ENCODE measurements at regions not wholly inside any gene's neighbourhood (a gene's known extent, or its start where the extent isn't known, plus 50 kb on each side); places are given as distances from the start of the nearest gene placed in this dataset.

- no peaks in the 10 kb centered on the region for H3K4me1 ChIP-seq (ENCODE audit: control insufficient read depth, insufficient read depth, low read length)
- 95 to 98% methylated on average over 3 of the region's 3 CpGs for WGBS, 2 experiments
- H3K27ac ChIP-seq (ENCODE audit: insufficient read depth, low read depth, low read length, poor library complexity, severe bottlenecking) = no peak overlapping the region
- H3K9me3 ChIP-seq (ENCODE audit: control insufficient read depth, low read length) = no peaks in the 10 kb centered on the region
- H3K27me3 ChIP-seq (ENCODE audit: control insufficient read depth, insufficient read depth, low read length, poor library complexity, severe bottlenecking) = no peaks in the 10 kb centered on the region
- H3K4me3 ChIP-seq (ENCODE audit: insufficient read depth, low read depth, low read length) = no peak overlapping the region
- no peaks in the 10 kb centered on the region for H3K36me3 ChIP-seq (ENCODE audit: control insufficient read depth, insufficient read depth, low read length)
These were observed 209.2 kb downstream of the PHLDA1 start for GRCh38 chr12:75822416-75822815.

- Histone ChIP-seq H3K36me3 (ENCODE audit: control insufficient read depth, insufficient read depth, low read length) (no peaks in the 10 kb centered on the region), H3K27ac (ENCODE audit: insufficient read depth, low read depth, low read length, poor library complexity, severe bottlenecking) (no peak overlapping the region), H3K9me3 (ENCODE audit: control insufficient read depth, low read length) (no peaks in the 10 kb centered on the region), H3K4me1 (ENCODE audit: control insufficient read depth, insufficient read depth, low read length) (no peaks in the 10 kb centered on the region), H3K4me3 (ENCODE audit: insufficient read depth, low read depth, low read length) (no peak overlapping the region), H3K27me3 (ENCODE audit: control insufficient read depth, insufficient read depth, low read length, poor library complexity, severe bottlenecking) (no peaks in the 10 kb centered on the region)
- 94 to 97% methylated on average over 10 of the region's 10 CpGs for WGBS, 2 experiments
These were observed 210.6 kb downstream of the PHLDA1 start for GRCh38 chr12:75820848-75821578.

- H3K4me3 ChIP-seq (ENCODE audit: insufficient read depth, low read depth, low read length) = no peak overlapping the region
- no peaks in the 10 kb centered on the region for H3K27me3 ChIP-seq (ENCODE audit: control insufficient read depth, insufficient read depth, low read length, poor library complexity, severe bottlenecking)
These were observed 211.5 kb downstream of the PHLDA1 start for GRCh38 chr12:75820071-75820470.

GRCh38 chr12:75819512-75819911 is 212.1 kb downstream of the PHLDA1 start:
- H3K27me3 ChIP-seq (ENCODE audit: control insufficient read depth, insufficient read depth, low read length, poor library complexity, severe bottlenecking) = no peaks in the 10 kb centered on the region
- H3K4me1 ChIP-seq (ENCODE audit: control insufficient read depth, insufficient read depth, low read length) = peaks cover 4% of the 10 kb centered on the region
- H3K9me3 ChIP-seq (ENCODE audit: control insufficient read depth, low read length) = no peaks in the 10 kb centered on the region
- H3K36me3 ChIP-seq (ENCODE audit: control insufficient read depth, insufficient read depth, low read length) = no peaks in the 10 kb centered on the region
- H3K27ac ChIP-seq (ENCODE audit: insufficient read depth, low read depth, low read length, poor library complexity, severe bottlenecking) = no peak overlapping the region
- 93 to 94% methylated on average over 5 of the region's 5 CpGs for WGBS, 2 experiments
- no peak overlapping the region for H3K4me3 ChIP-seq (ENCODE audit: insufficient read depth, low read depth, low read length)

More at GRCh38 chr12:75820071-75820470, 211.5 kb downstream of the PHLDA1 start:
- Histone ChIP-seq H3K36me3 (ENCODE audit: control insufficient read depth, insufficient read depth, low read length) (no peaks in the 10 kb centered on the region), H3K9me3 (ENCODE audit: control insufficient read depth, low read length) (no peaks in the 10 kb centered on the region), H3K27ac (ENCODE audit: insufficient read depth, low read depth, low read length, poor library complexity, severe bottlenecking) (no peak overlapping the region), H3K4me1 (ENCODE audit: control insufficient read depth, insufficient read depth, low read length) (peaks cover under 1% of the 10 kb centered on the region)

- H3K27me3 ChIP-seq (ENCODE audit: control insufficient read depth, insufficient read depth, low read length, poor library complexity, severe bottlenecking) = no peaks in the 10 kb centered on the region
- H3K9me3 ChIP-seq (ENCODE audit: control insufficient read depth, low read length) = no peaks in the 10 kb centered on the region
- peaks cover 4% of the 10 kb centered on the region for H3K4me1 ChIP-seq (ENCODE audit: control insufficient read depth, insufficient read depth, low read length)
- no peak overlapping the region for H3K4me3 ChIP-seq (ENCODE audit: insufficient read depth, low read depth, low read length)
- no peak overlapping the region for H3K27ac ChIP-seq (ENCODE audit: insufficient read depth, low read depth, low read length, poor library complexity, severe bottlenecking)
- H3K36me3 ChIP-seq (ENCODE audit: control insufficient read depth, insufficient read depth, low read length) = no peaks in the 10 kb centered on the region
These were observed 212.7 kb downstream of the PHLDA1 start for GRCh38 chr12:75818863-75819262.

- WGBS, 2 experiments = 86 to 93% methylated on average over 1 of the region's 1 CpG
- peaks cover 4% of the 10 kb centered on the region for H3K4me1 ChIP-seq (ENCODE audit: control insufficient read depth, insufficient read depth, low read length)
These were observed 214.7 kb downstream of the PHLDA1 start for GRCh38 chr12:75816897-75817296.

GRCh38 chr12:75815756-75816155 is 215.8 kb downstream of the PHLDA1 start:
- Histone ChIP-seq H3K4me1 (ENCODE audit: control insufficient read depth, insufficient read depth, low read length) (peaks cover 4% of the 10 kb centered on the region), H3K27me3 (ENCODE audit: control insufficient read depth, insufficient read depth, low read length, poor library complexity, severe bottlenecking) (peaks cover 5% of the 10 kb centered on the region), H3K36me3 (ENCODE audit: control insufficient read depth, insufficient read depth, low read length) (no peaks in the 10 kb centered on the region), H3K9me3 (ENCODE audit: control insufficient read depth, low read length) (no peaks in the 10 kb centered on the region), H3K4me3 (ENCODE audit: insufficient read depth, low read depth, low read length) (no peak overlapping the region), H3K27ac (ENCODE audit: insufficient read depth, low read depth, low read length, poor library complexity, severe bottlenecking) (no peak overlapping the region)
- WGBS, 2 experiments = 88 to 91% methylated on average over 1 of the region's 1 CpG

More at GRCh38 chr12:75816897-75817296, 214.7 kb downstream of the PHLDA1 start:
- H3K27ac ChIP-seq (ENCODE audit: insufficient read depth, low read depth, low read length, poor library complexity, severe bottlenecking) = no peak overlapping the region
- H3K4me3 ChIP-seq (ENCODE audit: insufficient read depth, low read depth, low read length) = no peak overlapping the region
- H3K27me3 ChIP-seq (ENCODE audit: control insufficient read depth, insufficient read depth, low read length, poor library complexity, severe bottlenecking) = peaks cover 5% of the 10 kb centered on the region
- no peaks in the 10 kb centered on the region for H3K9me3 ChIP-seq (ENCODE audit: control insufficient read depth, low read length)
- H3K36me3 ChIP-seq (ENCODE audit: control insufficient read depth, insufficient read depth, low read length) = no peaks in the 10 kb centered on the region

GRCh38 chr12:75814851-75815754 is 216.5 kb downstream of the PHLDA1 start:
- H3K4me1 ChIP-seq (ENCODE audit: control insufficient read depth, insufficient read depth, low read length) = peaks cover 4% of the 10 kb centered on the region
- H3K27me3 ChIP-seq (ENCODE audit: control insufficient read depth, insufficient read depth, low read length, poor library complexity, severe bottlenecking) = peaks cover 5% of the 10 kb centered on the region
- H3K4me3 ChIP-seq (ENCODE audit: insufficient read depth, low read depth, low read length) = no peak overlapping the region
- 87 to 88% methylated on average over 6 of the region's 6 CpGs for WGBS, 2 experiments
- no peaks in the 10 kb centered on the region for H3K36me3 ChIP-seq (ENCODE audit: control insufficient read depth, insufficient read depth, low read length)
- no peak overlapping the region for H3K27ac ChIP-seq (ENCODE audit: insufficient read depth, low read depth, low read length, poor library complexity, severe bottlenecking)
- no peaks in the 10 kb centered on the region for H3K9me3 ChIP-seq (ENCODE audit: control insufficient read depth, low read length)

GRCh38 chr12:75813072-75813471 is 218.5 kb downstream of the PHLDA1 start:
- Histone ChIP-seq H3K9me3 (ENCODE audit: control insufficient read depth, low read length) (no peaks in the 10 kb centered on the region), H3K4me1 (ENCODE audit: control insufficient read depth, insufficient read depth, low read length) (peaks cover 4% of the 10 kb centered on the region), H3K27ac (ENCODE audit: insufficient read depth, low read depth, low read length, poor library complexity, severe bottlenecking) (no peak overlapping the region), H3K27me3 (ENCODE audit: control insufficient read depth, insufficient read depth, low read length, poor library complexity, severe bottlenecking) (peaks cover 5% of the 10 kb centered on the region), H3K36me3 (ENCODE audit: control insufficient read depth, insufficient read depth, low read length) (no peaks in the 10 kb centered on the region), H3K4me3 (ENCODE audit: insufficient read depth, low read depth, low read length) (no peak overlapping the region)
- no CpG with 5 or more reads among the region's 1 CpG for WGBS, 2 experiments

GRCh38 chr12:75812271-75813018 is 219.1 kb downstream of the PHLDA1 start:
- Histone ChIP-seq H3K4me1 (ENCODE audit: control insufficient read depth, insufficient read depth, low read length) (peaks cover 4% of the 10 kb centered on the region), H3K9me3 (ENCODE audit: control insufficient read depth, low read length) (no peaks in the 10 kb centered on the region), H3K27ac (ENCODE audit: insufficient read depth, low read depth, low read length, poor library complexity, severe bottlenecking) (no peak overlapping the region), H3K36me3 (ENCODE audit: control insufficient read depth, insufficient read depth, low read length) (no peaks in the 10 kb centered on the region), H3K4me3 (ENCODE audit: insufficient read depth, low read depth, low read length) (no peak overlapping the region), H3K27me3 (ENCODE audit: control insufficient read depth, insufficient read depth, low read length, poor library complexity, severe bottlenecking) (peaks cover 5% of the 10 kb centered on the region)
- WGBS, 2 experiments = 14 to 17% methylated on average over 9 of the region's 9 CpGs
